RWPE1 (cell line): ENCODE measurements at regions not wholly inside any gene's neighbourhood (a gene's known extent, or its start where the extent isn't known, plus 50 kb on each side); places are given as distances from the start of the nearest gene placed in this dataset.
"Not testable (repeated sequence)": the region's sequence is repeated elsewhere in the genome, so short reads cannot be mapped to it uniquely, and the experiment has no call there.

Experiments
- CTCF ChIA-PET: fragments of 350-600 bp; sonication (Branson Sonifier 250); formaldehyde crosslinking; extraction: SDS; loops from one replicate; lab custom pipeline; 2021; lab: Yijun Ruan, JAX
- POLR2A ChIA-PET: fragments of 400-600 bp; formaldehyde crosslinking; extraction: SDS; loops from one replicate; lab custom pipeline; 2020; ENCODE audit warnings: antibody characterized with exemption; ENCODE audit not compliant: low non-redundant PET; lab: Yijun Ruan, JAX
- DNase-seq: peaks from one replicate; pipeline ENCODE4 v3.0.0; 2012; ENCODE audit warnings: low spot score
- H3K27ac ChIP-seq: fragments of 450-650 bp; 2 replicates; pipeline ENCODE4 v1.5.1; 2017

DNA sequence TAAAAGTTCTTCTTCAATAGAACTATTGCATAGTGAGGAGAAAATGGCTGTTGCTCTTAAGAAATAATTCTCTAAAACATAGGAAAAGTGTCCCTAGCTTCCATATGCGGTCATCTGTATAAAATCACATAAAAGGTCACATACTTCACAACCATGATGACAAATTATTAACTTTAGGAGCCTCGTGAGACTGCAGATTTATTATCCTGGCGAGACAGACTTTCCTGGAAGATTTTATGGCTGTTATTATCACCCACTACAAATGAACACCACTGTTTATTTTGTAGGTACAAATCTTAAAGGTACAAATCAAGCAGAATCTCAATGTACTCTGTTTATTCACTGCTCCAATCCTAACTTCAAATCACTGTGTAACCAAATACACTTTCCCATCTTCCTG, 55.0 kb upstream of the AGAP4 start:
- DNase-seq, H3K27ac ChIP-seq, CTCF ChIA-PET: not testable (repeated sequence)

DNA sequence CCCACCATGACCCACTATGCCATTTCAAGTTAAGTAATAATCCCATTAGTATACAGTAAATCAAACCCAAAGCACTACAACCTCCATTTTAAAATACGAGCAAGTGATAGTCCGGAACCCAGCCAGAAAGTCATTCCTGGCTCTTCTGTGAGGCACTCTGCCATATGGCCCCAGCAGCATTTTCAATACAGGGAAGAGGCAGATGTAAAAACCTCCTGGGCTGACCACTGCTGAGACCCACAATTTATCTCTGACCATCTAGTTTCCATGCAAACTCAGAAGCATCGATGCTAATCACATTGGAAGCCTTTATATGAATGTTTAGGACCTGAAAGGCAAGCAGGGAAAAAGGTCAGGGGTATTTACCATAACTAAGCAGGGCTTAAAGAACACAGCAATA, 56.3 kb upstream of the AGAP4 start:
- H3K27ac ChIP-seq, POLR2A ChIA-PET, DNase-seq, CTCF ChIA-PET: not testable (repeated sequence)

More for the DNA sequence above, 55.0 kb upstream of the AGAP4 start:
- POLR2A ChIA-PET, result not testable (repeated sequence)

GRCh38 chr10:45904070-45904469, 56.8 kb upstream of the AGAP4 start:
- DNase-seq, POLR2A ChIA-PET, CTCF ChIA-PET, H3K27ac ChIP-seq: not testable (repeated sequence)

DNA sequence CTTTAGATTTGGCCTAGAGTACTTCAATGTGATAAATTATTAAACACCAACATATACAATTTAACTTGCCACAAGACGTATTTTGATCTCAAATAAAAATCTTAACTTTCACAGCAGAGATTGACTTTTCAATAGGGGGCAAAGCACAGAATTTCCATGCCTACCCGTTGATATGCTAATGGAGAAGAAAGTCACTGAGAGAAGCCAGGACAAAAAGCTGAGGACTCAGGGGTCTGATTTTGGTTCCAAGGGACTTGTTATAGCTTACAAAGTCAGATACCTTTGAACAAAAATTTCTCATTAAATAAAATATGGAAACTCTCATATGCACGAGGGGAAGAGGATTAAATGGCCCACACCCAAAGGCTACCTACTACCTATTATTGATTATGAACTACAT, 59.1 kb upstream of the TIMM23 start:
- H3K27ac ChIP-seq, CTCF ChIA-PET, POLR2A ChIA-PET, DNase-seq: not testable (repeated sequence)

DNA sequence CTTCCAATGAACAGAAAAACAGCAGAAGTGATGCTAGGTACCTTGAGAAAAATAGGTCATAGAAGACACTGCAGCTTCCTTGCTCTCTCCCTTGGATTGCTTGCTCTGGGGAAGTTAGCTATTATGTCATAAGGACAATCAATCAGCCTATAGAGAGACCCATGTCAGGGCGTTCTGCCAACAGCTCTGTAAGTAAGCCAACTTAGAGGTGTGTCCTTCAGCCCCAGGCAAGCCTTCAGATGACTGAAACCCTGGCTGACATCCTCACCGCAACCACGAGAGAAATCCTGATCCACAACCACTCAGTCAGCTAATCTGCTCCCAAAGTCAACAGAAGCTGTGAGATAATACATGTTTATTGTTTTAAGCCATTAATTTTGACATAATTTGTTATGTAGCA, 57.5 kb upstream of the TIMM23 start:
- DNase-seq, H3K27ac ChIP-seq, CTCF ChIA-PET, POLR2A ChIA-PET: not testable (repeated sequence)

DNA sequence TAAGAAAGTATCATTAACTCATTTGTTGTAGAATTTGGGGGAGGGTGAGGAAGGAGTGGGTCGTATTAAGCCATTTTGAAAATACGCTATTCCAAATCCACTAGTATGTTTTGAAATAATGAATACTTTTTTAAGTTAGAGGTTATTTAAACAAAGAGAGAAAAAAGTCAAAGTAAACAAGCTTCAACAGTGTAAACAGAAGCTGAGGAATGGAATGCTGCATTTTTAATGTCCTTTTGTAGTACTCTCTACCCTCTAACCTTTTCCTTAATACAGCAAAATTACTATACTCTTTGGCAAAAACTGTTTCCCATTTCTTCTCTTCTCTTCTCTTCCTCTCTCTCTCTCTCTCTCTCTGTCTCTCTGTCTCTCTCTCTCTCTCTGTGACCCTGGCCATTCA, 56.7 kb upstream of the TIMM23 start:
- DNase-seq, CTCF ChIA-PET, H3K27ac ChIP-seq, POLR2A ChIA-PET: not testable (repeated sequence)

DNA sequence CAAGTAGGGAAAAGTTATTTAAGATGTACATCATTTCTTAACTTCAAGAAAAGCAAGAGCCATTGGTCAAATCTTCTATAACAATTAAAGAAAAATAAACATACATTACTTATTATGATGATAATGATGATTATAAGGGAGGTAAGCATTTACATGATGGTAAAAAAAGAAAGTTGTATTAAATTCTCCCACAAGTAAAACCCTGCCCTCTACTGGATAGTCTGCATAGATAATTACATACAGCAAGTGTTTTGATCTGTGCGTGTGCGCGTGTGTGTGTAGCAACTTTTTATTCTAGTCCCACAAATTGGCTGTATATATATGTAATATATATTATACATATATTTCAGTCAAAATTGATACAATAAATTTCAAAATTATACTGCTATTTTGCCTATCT, 51.4 kb upstream of the TIMM23 start:
- DNase-seq, POLR2A ChIA-PET, H3K27ac ChIP-seq: not testable (repeated sequence)
- CTCF ChIA-PET, result interaction anchor here (0.5 kb wide), 1 partner anchor 272 kb away, joined by 3 read pairs; no protein-coding TSS in a partner anchor
